LNCAP (cell line): ENCODE measurements at regions not wholly inside any gene's neighbourhood (a gene's known extent, or its start where the extent isn't known, plus 50 kb on each side); places are given as distances from the start of the nearest gene placed in this dataset.

Experiments
- CTCF ChIP-seq: fragments of 450-650 bp; IDR thresholded peaks from 2 replicates; pipeline ENCODE4 v1.5.1; 2017; ENCODE audit warnings: mild to moderate bottlenecking

- TF ChIP-seq CTCF: no peak
Observed at GRCh38 chr5:155418960-155419579, 405.5 kb downstream of the KIF4B start.

GRCh38 chr5:155430192-155430591, 416.6 kb downstream of the KIF4B start:
- TF ChIP-seq CTCF: no peak

- no peak for TF ChIP-seq CTCF
Observed at GRCh38 chr5:155434267-155434666, 420.7 kb downstream of the KIF4B start.

- TF ChIP-seq CTCF: no peak
Observed at GRCh38 chr5:155434681-155435080, 421.1 kb downstream of the KIF4B start.

GRCh38 chr5:155441849-155442248, 428.3 kb downstream of the KIF4B start:
- TF ChIP-seq CTCF: no peak

GRCh38 chr5:155451106-155451505, 437.6 kb downstream of the KIF4B start:
- TF ChIP-seq CTCF: no peak

GRCh38 chr5:155455791-155456514, 442.4 kb downstream of the KIF4B start:
- no peak for TF ChIP-seq CTCF
